GM21576 (cell line): ENCODE measurements at regions not wholly inside any gene's neighbourhood (a gene's known extent, or its start where the extent isn't known, plus 50 kb on each side); places are given as distances from the start of the nearest gene placed in this dataset.
"Not testable (repeated sequence)": the region's sequence is repeated elsewhere in the genome, so short reads cannot be mapped to it uniquely, and the experiment has no call there.

Experiments
- ATAC-seq: cut with Tn5 transposase; IDR thresholded peaks from one replicate; pipeline ENCODE4 v1.9.1; 2021; ENCODE audit warnings: mild to moderate bottlenecking, moderate library complexity; ENCODE audit not compliant: unreplicated experiment

DNA sequence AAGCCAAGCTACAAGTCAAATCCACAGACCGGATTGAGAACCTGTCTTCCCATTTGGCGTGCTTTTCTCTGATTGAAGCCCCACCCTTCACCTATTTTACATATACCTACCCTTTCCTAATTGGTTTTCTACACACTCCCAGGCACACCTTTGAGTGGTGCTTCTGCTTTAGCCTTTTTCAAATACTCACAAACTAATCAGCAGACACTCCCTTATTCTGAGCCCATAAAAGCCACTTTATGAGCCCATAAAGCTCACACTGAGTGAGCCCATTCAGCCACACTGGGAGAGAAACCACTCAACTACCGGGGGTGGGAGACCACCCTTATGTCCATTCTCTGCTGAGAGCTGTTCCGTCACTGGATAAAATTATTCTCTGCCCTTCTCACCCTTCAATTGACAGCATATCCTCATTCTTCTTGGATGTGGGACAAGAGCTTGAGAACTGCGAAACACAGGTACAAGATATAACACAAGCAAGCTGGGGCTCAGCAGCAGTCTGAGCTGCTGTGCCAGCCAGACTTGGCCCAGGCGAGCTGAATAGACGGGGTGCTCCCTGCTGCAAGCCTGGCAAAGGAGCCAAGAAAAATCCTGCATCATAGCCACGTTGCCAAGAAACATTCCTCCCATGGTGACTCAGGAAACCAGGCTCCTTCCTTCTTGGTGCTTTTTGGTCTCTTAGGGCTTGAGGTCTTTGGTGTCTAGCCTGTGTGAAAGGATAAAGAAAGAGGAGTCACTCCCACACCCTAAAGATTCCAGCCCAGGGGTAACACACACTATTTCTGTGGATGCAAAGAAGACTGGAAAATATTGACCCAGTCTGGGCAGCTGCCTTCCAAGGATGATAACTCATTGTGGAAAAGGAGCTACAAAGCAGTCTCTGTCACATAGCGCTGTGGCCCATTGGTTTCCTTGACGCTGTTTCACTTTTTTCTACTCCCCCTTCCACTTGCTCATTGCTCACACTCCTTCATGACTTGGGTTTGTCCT is 609.7 kb downstream of the MCTP2 start:
- ATAC-seq: no peak

DNA sequence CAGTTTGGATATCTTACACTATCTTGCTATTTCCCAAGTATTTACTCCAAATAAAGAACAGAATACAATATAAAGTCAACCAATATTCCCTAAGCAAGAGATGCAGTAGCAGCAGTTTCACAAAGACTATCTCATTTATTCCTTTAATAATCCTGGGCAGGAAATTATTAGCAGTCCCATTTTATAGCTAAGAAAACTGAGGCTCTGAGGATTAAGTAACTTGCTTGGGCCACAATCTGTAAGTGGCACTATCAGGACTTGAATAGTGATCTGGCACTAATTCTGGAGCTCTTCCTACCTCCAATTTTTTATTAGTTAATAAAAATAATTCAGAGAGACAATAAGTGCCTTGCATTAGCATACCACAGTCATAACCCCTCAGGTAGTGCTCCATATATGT is 611.7 kb downstream of the MCTP2 start:
- ATAC-seq: no peak

DNA sequence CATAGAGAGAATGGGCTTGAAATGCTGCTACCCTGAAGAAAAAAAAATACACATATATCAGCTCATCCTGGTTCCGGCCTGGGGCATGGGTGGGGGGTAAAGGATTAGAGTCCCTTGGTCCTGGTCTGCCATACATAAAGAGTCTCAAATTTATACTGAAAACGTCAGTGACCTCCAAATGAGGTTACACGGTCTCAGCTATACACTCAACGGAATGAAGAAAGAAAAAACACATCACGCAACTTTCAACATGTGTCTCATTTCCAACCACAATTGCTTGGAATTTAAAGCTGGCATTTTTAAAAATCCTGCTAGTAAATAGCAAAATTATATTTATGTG is 612.8 kb downstream of the MCTP2 start:
- no peak for ATAC-seq

DNA sequence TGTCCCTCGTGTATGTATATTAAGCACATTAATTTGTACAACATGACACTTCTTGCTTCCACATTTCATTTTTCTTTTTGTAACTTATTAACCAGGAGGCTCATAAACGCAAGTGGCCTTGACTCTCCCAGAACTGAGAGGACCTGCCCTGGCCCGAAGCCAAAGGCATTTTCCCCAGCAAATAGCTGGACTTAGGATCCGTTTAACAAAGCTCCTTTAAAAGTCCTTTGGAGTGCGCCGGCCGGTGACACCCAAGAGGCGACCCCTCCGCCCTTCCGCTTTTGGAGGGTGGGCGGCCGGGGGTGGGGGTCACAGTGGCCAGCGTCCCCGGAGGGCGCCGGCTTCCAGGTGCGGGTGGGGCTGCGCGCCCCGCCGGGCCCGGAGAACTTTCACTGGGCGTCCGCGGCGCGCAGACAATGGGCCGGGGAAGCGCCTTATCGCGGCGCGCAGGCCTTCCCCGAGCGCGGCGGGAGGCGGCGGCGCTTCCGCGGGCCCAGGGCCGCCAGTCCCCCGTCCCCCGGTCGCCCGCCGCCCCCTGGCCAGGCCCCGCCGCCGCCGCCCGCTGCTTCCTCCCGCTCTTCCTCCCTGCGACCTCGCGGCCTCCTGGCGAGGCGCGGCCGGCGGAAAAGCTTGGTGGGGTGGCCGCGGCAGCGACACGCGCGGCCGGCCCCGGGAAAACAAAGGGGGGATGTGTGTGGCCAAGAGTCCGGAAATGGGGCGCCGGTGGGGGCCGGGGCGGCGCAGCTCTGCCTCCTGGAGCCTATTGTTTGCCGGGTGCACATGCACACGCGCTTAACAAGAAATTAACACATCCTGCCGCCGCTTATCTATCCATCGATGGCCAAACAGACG is 613.4 kb downstream of the MCTP2 start:
- ATAC-seq: no peak

DNA sequence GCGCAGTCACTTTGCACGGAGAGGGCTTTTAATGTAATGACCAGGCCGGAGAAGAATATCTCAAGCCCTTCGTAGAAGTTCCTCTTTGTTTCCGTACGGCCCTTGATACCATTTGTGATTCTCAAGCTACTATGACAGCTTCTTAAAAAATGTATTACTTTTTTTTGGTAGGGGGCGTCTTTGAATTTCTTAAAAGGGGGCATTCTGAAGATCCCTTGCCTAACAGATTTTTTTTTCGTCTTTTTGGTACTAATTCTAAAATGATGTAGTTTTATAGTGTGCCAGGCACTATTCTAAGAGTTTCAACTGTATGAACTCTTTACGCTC is 614.0 kb downstream of the MCTP2 start:
- no peak for ATAC-seq

DNA sequence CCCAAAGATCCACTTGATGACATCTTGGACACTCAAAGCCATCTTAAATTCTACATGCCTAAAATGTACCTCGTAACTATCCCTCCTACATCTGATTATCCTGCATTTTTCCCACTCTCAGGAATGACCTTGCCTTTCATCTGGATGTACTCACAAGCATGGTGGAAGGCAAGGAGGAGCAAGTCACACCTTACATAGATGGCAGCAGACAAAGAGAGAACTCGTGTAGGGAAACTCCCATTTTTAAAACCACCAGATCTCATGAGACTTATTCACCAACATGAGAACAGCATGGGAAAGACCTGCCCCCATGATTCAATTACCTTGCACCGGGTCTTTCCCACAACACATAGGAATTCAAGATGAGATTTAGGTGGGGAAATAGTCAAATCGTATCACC is 616.0 kb downstream of the MCTP2 start:
- no peak for ATAC-seq

DNA sequence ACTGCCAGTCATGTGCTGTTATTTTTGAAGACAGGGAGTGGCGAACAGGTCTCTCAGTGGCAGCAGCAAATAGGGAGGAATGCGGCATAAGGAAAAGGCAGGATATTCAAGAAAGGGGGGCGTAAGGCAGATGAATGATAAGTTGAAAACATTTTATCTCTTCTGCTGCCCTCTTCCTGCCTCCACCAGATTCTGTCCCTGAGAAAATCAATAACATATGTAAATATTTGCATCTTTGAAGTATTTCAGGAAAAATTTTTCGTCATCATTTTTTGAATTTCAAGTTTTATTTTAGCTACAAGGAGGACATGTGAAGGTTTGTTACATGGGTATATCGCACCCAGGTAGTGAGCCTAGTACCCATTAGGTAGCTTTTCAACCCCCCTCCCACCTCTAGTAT is 616.7 kb downstream of the MCTP2 start:
- ATAC-seq: no peak

DNA sequence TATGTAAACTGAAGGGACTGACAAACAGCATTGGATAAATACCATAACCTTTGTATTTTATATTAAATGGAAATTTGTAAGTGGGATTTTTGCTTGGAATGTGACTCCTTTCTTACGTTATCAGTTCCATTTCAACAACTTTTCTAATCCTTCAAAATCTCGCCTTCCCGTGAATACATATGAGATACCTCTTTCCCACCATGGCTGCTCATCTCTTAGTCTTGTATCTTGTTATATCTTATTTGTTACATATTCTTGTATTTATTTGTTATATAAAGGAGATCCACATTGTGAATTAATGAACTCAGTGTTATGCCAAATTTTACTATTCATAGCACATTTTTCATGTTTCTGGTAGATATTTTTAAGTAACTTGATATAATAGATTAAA is 623.7 kb downstream of the MCTP2 start:
- ATAC-seq: no peak

DNA sequence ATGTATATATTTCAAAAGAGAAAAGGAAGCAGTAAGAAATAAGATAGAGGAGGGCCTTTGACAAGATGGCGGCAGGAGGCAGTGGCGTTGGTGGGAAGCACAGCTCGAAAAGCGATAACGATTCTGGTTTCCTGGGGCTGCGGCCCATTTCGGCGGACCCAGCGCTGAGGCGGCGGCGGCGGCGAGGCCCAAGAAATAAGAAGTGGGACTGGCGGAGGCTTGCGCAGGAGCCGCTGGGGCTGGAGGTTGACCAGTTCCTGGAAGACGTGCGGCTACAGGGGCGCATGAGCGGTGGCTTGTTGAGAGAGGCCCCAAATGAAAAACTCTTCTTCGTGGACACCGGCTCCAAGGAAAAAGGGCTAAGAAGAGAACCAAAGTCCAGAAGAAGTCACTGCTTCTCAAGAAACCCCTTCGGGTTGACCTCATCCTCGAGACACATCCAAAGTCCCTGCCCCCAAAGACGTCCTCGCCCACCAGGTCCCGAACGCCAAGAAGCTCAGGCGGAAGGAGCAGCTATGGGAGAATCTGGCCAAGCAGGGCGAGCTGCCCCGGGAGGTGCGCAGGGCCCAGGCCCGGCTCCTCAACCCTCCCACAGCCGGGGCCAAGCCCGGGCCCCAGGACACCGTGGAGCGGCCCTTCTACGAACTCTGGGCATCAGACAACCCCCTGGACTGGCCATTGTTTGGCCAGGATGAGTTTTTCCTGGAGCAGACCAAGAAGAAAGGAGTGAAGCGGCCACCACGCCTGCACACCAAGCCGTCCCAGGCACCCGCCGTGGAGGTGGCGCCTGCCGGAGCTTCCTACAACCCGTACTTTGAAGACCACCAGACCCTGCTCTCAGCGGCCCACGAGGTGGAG is 624.3 kb downstream of the MCTP2 start:
- no peak for ATAC-seq

DNA sequence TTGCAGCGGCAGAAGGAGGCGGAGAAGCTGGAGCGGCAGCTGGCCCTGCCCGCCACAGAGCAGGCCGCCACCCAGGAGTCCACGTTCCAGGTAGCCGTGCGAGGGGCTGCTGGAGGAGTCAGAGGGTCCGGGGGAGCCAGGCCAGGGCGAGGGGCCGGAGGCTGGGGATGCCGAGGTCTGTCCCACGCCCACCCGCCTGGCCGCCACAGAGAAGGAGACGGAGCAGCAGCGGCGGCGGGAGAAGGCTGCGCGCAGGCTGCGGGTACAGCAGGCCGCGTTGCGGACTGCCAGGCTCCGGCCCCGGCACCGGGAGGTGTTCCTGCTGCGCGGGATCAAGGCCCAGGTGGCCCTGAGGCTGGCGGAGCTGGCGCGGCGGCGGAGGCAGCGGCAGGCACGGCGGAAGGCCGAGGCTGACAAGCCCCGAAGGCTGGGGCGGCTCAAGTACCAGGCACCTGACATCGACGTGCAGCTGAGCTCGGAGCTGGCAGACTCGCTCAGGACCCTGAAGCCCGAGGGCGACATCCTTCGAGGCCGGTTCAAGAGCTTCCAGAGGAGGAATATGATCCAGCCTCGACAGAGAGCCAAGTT is 625.0 kb downstream of the MCTP2 start:
- ATAC-seq: no peak

DNA sequence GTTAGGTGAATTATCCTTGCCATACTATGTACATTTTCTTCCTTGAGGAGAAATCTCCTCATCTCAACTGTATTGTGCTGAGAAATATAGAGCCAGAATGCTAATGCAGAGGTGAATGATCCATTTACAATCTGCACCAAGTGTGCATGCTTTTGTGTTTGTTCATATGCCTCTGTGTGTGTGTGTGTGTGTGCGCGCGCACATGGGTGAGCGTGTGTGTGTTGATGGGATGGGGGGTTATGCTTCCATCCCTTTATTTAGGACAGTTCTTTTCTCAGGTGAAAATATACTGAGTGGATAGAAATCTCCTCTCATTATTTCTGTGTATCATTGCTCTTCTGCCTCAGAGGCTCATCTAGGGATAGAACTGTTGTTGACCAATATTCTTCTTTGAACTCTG is 626.1 kb downstream of the MCTP2 start:
- ATAC-seq: no peak

DNA sequence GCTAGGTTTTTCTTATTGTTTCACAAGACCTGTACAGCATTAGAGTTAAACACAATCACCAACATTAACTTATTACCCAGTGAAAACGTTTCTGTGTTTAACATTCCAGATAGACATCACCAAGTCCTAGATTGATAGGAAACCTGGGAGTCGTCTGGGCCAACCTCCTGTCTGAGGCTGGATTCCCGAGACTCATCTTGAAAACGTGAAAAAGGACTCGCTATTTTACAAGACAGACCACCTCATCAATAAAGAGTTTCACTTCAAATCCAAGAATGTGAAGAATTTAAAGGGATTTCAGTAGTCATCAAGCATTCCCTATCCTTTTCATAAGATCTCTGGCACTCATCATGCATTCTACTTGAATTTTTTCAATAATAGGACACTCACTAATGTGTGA is 626.6 kb downstream of the MCTP2 start:
- no peak for ATAC-seq

DNA sequence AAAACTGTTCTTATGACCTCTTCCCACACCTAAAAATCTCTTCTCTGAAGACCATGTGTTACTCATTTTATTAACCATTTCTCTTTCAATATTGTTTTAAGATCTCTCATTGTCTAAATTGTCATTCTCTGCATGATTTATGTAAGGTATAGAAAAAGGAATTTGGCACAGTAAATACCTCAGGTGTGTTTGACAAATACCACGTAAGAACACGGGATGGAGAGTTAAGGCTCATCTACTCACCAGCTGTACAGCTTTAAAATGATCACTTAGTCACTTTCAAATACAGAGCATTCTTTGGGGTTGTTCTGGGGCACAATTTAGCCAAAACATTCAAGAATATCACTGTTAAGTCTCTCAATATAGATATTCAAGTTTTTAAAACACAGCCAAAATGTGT is 627.1 kb downstream of the MCTP2 start:
- ATAC-seq: no peak

DNA sequence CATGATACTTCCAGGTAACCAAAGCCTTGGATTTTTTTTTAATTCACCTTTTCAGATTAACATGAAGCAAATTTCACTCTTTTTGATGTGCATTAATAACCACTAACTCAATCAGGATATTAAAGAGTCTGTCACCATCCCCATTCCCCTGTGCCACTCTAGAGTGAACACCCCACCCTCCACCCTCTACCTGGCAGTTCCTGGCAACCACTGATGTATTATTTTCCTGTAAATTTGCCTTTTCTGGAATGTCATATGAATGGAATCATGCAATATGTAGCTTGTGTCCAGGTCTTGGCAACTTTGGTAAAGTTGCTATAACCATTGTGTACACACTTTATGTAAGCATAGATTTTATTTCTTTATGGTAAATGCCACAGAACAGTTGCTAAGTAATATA is 627.6 kb downstream of the MCTP2 start:
- ATAC-seq: no peak

DNA sequence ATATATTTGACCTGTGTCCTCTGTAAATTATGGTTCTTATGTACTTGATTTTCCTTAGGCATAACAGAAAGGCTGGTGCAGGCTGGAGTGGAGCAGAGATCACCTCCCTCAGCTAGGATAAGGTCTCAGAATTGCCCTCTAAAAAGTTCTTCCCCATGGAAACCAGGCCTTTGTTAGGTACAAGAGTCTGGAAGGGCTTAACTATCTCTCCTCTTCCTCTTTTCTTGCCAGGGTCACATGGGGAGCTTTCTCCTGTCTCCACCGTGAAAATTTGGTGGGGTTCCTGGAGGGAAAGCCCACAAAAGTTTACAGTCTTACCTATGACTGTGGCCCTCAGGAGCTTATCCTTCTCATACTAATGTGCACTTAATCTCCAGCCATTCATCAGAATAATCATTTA is 633.2 kb downstream of the MCTP2 start:
- ATAC-seq: no peak

DNA sequence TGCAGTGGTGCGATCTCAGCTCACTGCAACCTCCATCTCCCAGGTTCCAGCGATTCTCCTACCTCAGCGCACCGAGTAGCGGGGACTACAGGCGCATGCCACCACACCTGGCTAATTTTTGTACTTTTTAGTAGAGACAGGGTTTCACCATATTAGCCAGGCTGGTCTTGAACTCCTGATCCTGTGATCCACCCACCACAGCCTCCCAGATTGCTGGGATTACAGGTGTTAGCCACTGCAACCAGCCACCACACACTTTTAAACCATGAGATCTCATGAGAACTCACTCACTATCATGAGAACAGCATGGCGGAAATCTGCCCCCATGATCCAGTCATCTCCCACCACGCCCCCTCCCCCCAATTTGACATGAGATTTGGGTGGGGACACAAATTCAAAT is 636.9 kb downstream of the MCTP2 start:
- not testable (repeated sequence) for ATAC-seq

DNA sequence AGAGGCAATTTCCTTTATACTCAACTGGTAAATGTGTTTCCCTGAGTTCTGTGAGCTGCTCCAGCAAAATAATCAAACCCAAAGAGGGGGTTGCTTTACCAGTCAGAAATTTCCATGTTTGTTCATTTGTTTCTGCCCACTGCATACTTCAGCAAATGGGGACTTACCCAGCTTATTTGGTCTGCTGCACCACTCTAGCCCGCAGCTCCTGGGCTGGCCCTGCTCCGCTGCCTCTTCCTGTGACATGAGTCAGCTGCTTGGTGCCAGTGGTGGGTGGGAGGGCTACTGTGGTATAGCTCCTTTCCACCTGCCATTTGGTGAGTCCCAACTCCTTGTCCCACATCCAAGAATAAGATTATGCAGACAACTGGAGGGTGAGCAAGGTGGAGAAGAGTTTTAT is 644.2 kb downstream of the MCTP2 start:
- ATAC-seq: no peak

DNA sequence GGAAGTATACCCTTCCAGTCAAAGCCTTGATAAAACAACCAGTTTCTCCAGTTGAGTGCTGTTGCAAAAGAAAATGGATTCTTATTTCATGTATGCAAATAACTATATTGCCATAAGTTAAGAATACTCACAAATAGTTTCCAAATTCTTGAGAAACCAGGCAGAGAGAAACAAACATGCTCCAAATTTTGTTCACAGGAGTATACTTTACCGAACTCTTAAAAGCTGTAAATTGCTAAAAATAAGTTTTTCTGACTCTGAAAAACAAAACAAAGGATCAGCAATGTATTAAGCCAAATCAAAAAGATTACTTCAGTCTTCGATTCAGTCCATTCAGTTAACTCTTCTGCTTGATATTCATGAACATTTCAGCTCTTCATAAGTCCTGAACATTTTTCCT is 646.5 kb downstream of the MCTP2 start:
- no peak for ATAC-seq

DNA sequence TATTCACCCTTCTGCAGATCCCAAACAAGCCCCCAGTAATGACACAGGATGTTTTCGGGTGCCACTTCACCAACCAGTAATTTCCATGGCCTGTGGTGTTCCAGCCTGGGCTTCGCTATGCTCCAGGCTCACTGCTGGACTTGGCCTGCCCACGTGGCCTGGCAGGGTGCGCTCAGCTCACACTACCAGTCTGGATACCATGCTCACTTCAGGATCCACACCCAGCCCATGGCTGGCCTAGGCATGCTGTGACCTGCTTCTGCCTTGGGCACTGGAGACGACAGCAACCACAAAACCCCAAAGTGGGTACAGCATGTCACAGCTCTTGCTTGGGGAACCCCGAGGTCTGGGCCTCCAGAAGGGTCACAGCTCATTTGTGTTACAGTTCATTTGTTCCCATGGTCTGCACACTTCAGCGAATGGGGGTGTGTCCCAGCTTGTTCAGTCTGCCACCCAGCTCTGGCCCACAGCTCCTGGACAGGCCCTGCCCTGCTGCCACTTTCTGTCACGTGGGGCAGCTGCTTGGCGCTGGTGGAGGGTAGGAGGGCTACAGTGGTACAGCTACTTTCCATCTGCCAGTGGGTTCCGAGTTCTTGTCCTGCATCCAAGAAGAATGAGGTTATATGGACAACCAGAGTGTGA is 650.8 kb downstream of the MCTP2 start:
- ATAC-seq: no peak

DNA sequence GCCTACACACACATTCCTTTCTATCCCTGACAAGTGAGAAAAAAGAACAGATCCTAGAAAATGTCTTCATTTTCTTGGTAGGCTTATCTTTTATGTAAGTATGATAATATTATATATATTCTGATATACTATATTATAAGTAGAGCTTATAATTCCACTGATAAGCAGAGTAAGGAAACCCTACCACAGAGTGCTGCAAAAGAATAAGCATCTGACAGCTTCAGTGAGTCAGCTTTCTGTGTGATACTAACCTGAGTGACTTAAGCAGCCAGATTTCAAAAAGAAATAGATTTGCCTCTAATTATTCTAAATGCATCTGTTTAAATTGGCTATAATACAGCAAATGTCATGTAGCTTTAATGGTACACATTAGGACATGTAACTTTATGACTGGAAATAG is 656.0 kb downstream of the MCTP2 start:
- ATAC-seq: no peak
